CD14-positive monocyte (primary cell): ENCODE measurements at regions not wholly inside any gene's neighbourhood (a gene's known extent, or its start where the extent isn't known, plus 50 kb on each side); places are given as distances from the start of the nearest gene placed in this dataset.

Experiments
- DNase-seq, 3 donors: peaks; one replicate each; pipeline ENCODE4 v3.0.0-alpha.2; 2011 to 2022
- H2AFZ ChIP-seq: 2 replicates; pipeline ENCODE4 v1.6.0; 2012; ENCODE audit warnings: mild to moderate bottlenecking, low read depth, low read length, inconsistent platforms; ENCODE audit not compliant: insufficient read depth, poor library complexity, severe bottlenecking
- H3K27ac ChIP-seq, 2 donors: 1 replicate in 1 of 2; 2 replicates in 1 of 2; pipeline ENCODE4 v1.5.1; 2012 to 2013; ENCODE audit warnings: low read length in 2 of 2, control low read depth in 1 of 2, inconsistent platforms in 1 of 2, low read depth in 1 of 2, mild to moderate bottlenecking in 1 of 2
- H3K27me3 ChIP-seq, 2 donors: one replicate each; pipeline versions ENCODE4 v1.6.0 to v1.6.1; 2011 to 2013; ENCODE audit warnings: low read length in 2 of 2; ENCODE audit not compliant: control insufficient read depth in 2 of 2, insufficient read depth in 2 of 2
- H3K36me3 ChIP-seq, 2 donors: replicated peaks in 1 of 2; 1 replicate in 1 of 2; 2 replicates in 1 of 2; pipeline versions ENCODE4 v1.5.1 to v1.6.1; 2012 to 2013; ENCODE audit warnings: low read length in 2 of 2, control low read depth in 1 of 2, inconsistent platforms in 1 of 2, mild to moderate bottlenecking in 1 of 2; ENCODE audit not compliant: insufficient read depth in 2 of 2, control insufficient read depth in 1 of 2
- H3K4me1 ChIP-seq, 2 donors: 1 replicate in 1 of 2; 2 replicates in 1 of 2; pipeline versions ENCODE4 v1.5.1 to v1.6.1; 2012 to 2013; ENCODE audit warnings: low read length in 2 of 2, control low read depth in 1 of 2, inconsistent platforms in 1 of 2, mild to moderate bottlenecking in 1 of 2, moderate library complexity in 1 of 2; ENCODE audit not compliant: insufficient read depth in 2 of 2, control insufficient read depth in 1 of 2
- H3K4me2 ChIP-seq: replicated peaks from 2 replicates; pipeline ENCODE3; 2012; ENCODE audit warnings: low read length, moderate library complexity, mild to moderate bottlenecking; ENCODE audit not compliant: poor library complexity, severe bottlenecking; ENCODE audit errors: extremely low read depth
- H3K4me3 ChIP-seq, 3 experiments: fragments of 200-600 bp in 1 of 3; sonication (generic) in 1 of 3; replicated peaks in 1 of 3; 1 replicate in 2 of 3; 2 replicates in 1 of 3; pipeline ENCODE4 v1.5.1; 2011 to 2013; ENCODE audit warnings: low read length in 3 of 3, mild to moderate bottlenecking in 3 of 3, control low read depth in 2 of 3, low read depth in 2 of 3, inconsistent platforms in 1 of 3, moderate library complexity in 1 of 3
- H3K79me2 ChIP-seq: 2 replicates; pipeline ENCODE4 v1.6.0; 2012; ENCODE audit warnings: mild to moderate bottlenecking, control low read depth, inconsistent platforms, low read length, moderate library complexity; ENCODE audit not compliant: insufficient read depth
- H3K9ac ChIP-seq: 2 replicates; pipeline ENCODE4 v1.6.0; 2017; ENCODE audit warnings: low read length, mild to moderate bottlenecking; ENCODE audit not compliant: insufficient read depth, poor library complexity, severe bottlenecking
- H3K9me3 ChIP-seq, 2 donors: replicated peaks in 1 of 2; 1 replicate in 1 of 2; 2 replicates in 1 of 2; pipeline versions ENCODE4 v1.5.1 to v1.6.1; 2012 to 2013; ENCODE audit warnings: low read length in 2 of 2, control low read depth in 1 of 2; ENCODE audit not compliant: control insufficient read depth in 1 of 2, insufficient read depth in 1 of 2
- H4K20me1 ChIP-seq: 2 replicates; pipeline ENCODE4 v1.6.0; 2012; ENCODE audit warnings: mild to moderate bottlenecking, low read length, control low read depth, moderate library complexity; ENCODE audit not compliant: insufficient read depth
- H3K27ac Mint-ChIP-seq, 7 donors: one replicate each; pipeline ENCODE4 v1.8.0; 2020; ENCODE audit warnings: mild to moderate bottlenecking in 7 of 7, mixed read lengths in 7 of 7, moderate library complexity in 6 of 7, inconsistent platforms in 2 of 7
- H3K27me3 Mint-ChIP-seq, 3 donors: one replicate each; pipeline ENCODE4 v1.8.0; 2021 to 2022; ENCODE audit warnings: low read depth in 3 of 3, mild to moderate bottlenecking in 3 of 3, mixed read lengths in 3 of 3, moderate library complexity in 3 of 3, inconsistent platforms in 1 of 3
- H3K36me3 Mint-ChIP-seq, 2 donors: one replicate each; pipeline ENCODE4 v1.8.0; 2020; ENCODE audit warnings: mixed read lengths in 2 of 2, inconsistent platforms in 1 of 2, mild to moderate bottlenecking in 1 of 2
- H3K4me1 Mint-ChIP-seq: one replicate; pipeline ENCODE4 v1.8.0; 2020; ENCODE audit warnings: mild to moderate bottlenecking, mixed read lengths
- H3K4me3 Mint-ChIP-seq, 2 donors: one replicate each; pipeline ENCODE4 v1.8.0; 2020; ENCODE audit warnings: mild to moderate bottlenecking in 2 of 2, mixed read lengths in 2 of 2, moderate library complexity in 1 of 2
- H3K9me3 Mint-ChIP-seq, 7 donors: one replicate each; pipeline ENCODE4 v1.8.0; 2020 to 2022; ENCODE audit warnings: mixed read lengths in 7 of 7, mild to moderate bottlenecking in 6 of 7, moderate library complexity in 6 of 7, inconsistent platforms in 2 of 7
- WGBS: methylation state at CpG from one replicate; pipeline ENCODE4 v1.1.5; 2013; ENCODE audit warnings: missing lambda C conversion rate; ENCODE audit not compliant: insufficient coverage; 5-methylcytosine and 5-hydroxymethylcytosine counted together
- intact Hi-C, 2 donors: fragments of 100-400 bp; cut with micrococcal nuclease; formaldehyde crosslinking; loops; one replicate each; pipeline versions ENCODE4 v1.15.0 to v1.15.1; 2023
- TF ChIP-seq, protein P1 (sequence below): fragments of 200-600 bp; IDR thresholded peaks from one replicate; pipeline ENCODE4 v1.8.0; 2022; ENCODE audit warnings: antibody characterized with exemption, mild to moderate bottlenecking

DNA sequence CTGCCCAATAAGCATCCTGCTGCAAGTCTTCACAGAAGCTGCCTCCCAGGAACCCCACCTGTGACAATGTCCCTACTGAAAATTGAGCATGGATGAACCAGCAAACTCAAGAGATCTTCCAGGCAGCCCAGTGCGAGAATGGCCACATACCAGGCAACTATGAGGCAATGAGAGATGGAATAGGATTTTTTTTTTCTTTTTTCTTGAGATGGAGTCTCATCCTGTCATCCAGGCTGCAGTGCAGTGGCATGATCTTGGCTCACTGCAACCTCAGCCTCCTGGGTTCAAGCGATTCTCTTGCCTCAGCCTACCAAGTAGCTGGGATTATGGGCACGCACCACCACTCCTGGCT lies 60.9 kb upstream of the ARL8B start:
- Histone ChIP-seq H3K4me1 (peaks cover 17 to 20% of the 10 kb centered on the region in 2 donors), H4K20me1 (no peaks in the 10 kb centered on the region), H3K4me2 (no peak overlapping the region), H3K27ac (no peak overlapping the region), H3K27me3 (no peaks in the 10 kb centered on the region), H2AFZ (no peak overlapping the region), H3K4me3 (no peak overlapping the region), H3K9ac (no peak overlapping the region), H3K9me3 (no peaks in the 10 kb centered on the region), H3K36me3 (no peaks in the 10 kb centered on the region), H3K79me2 (no peaks in the 10 kb centered on the region)
- TF ChIP-seq, protein P1, sequence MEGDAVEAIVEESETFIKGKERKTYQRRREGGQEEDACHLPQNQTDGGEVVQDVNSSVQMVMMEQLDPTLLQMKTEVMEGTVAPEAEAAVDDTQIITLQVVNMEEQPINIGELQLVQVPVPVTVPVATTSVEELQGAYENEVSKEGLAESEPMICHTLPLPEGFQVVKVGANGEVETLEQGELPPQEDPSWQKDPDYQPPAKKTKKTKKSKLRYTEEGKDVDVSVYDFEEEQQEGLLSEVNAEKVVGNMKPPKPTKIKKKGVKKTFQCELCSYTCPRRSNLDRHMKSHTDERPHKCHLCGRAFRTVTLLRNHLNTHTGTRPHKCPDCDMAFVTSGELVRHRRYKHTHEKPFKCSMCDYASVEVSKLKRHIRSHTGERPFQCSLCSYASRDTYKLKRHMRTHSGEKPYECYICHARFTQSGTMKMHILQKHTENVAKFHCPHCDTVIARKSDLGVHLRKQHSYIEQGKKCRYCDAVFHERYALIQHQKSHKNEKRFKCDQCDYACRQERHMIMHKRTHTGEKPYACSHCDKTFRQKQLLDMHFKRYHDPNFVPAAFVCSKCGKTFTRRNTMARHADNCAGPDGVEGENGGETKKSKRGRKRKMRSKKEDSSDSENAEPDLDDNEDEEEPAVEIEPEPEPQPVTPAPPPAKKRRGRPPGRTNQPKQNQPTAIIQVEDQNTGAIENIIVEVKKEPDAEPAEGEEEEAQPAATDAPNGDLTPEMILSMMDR: no peak
- peaks cover 0 to 9% (median 5%) of the 10 kb centered on the region in 3 donors for H3K27me3 Mint-ChIP-seq
- WGBS: 82% methylated on average over 3 of the region's 3 CpGs
- intact Hi-C loops: no loop called here
- H3K4me3 Mint-ChIP-seq: no peak overlapping the region
- no peaks in the 10 kb centered on the region for H3K9me3 Mint-ChIP-seq
- no peak for DNase-seq
- H3K36me3 Mint-ChIP-seq: no peaks in the 10 kb centered on the region
- H3K4me1 Mint-ChIP-seq: peaks cover 21% of the 10 kb centered on the region
- H3K27ac Mint-ChIP-seq: no peak overlapping the region

DNA sequence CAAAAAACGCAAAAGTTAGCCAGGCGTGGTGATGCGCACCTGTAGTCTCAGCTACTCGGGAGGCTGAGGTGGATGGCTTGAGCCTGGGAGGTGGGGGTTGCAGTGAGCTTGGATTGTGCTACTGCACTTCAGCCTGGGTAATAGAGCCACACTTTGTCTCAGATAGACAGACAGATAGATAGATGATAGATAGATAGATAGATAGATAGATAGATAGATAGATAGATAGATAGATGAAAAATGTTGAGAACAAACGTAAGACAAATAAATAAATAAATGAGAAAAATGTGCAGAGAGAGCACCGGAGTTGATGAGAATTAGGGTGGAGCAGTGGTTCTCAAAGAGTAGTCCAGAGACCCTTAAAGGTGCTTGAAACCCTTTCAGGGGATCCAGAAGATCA lies 58.4 kb upstream of the ARL8B start:
- 100% methylated on average over 5 of the region's 6 CpGs for WGBS
- peaks cover 5% of the 10 kb centered on the region for H3K4me1 Mint-ChIP-seq
- DNase-seq: no peak
- no peak overlapping the region for H3K4me3 Mint-ChIP-seq
- Histone ChIP-seq H2AFZ (no peak overlapping the region), H3K36me3 (no peaks in the 10 kb centered on the region), H3K27ac (no peak overlapping the region), H4K20me1 (no peaks in the 10 kb centered on the region), H3K9me3 (no peaks in the 10 kb centered on the region), H3K9ac (no peak overlapping the region), H3K4me1 (no peaks in the 10 kb centered on the region), H3K4me2 (no peak overlapping the region), H3K4me3 (no peak overlapping the region), H3K27me3 (no peaks in the 10 kb centered on the region), H3K79me2 (no peaks in the 10 kb centered on the region)
- no peaks in the 10 kb centered on the region for H3K9me3 Mint-ChIP-seq
- H3K27ac Mint-ChIP-seq: no peak overlapping the region
- H3K27me3 Mint-ChIP-seq: peaks cover 0 to 9% (median 3%) of the 10 kb centered on the region in 3 donors
- TF ChIP-seq, protein P1: no peak
- intact Hi-C loops: no loop called here
- H3K36me3 Mint-ChIP-seq: no peaks in the 10 kb centered on the region
